Prostate gland (tissue), 2 donors: ENCODE measurements at regions not wholly inside any gene's neighbourhood (a gene's known extent, or its start where the extent isn't known, plus 50 kb on each side); places are given as distances from the start of the nearest gene placed in this dataset.

Experiments
- CTCF ChIP-seq, 4 experiments: fragments of 200-600 bp in 2 of 4; fragments of 450-650 bp in 2 of 4; sonication (generic) in 2 of 4; IDR thresholded peaks; 1 replicate in 3 of 4; 2 replicates in 1 of 4; pipeline ENCODE4 v1.5.1; 2016 to 2019; ENCODE audit warnings: antibody characterized with exemption in 4 of 4, mild to moderate bottlenecking in 2 of 4, moderate library complexity in 2 of 4
- POLR2A ChIP-seq: fragments of 450-650 bp; IDR thresholded peaks from one replicate; pipeline ENCODE4 v1.6.1; 2016; ENCODE audit warnings: antibody characterized with exemption, mild to moderate bottlenecking
- POLR2AphosphoS5 ChIP-seq: sonication (generic); formaldehyde crosslinking; IDR thresholded peaks from one replicate; pipeline ENCODE4 v1.6.1; 2017; ENCODE audit warnings: antibody characterized with exemption

GRCh38 chr10:31172925-31173324, 141.3 kb upstream of the ZNF438 start:
- TF ChIP-seq CTCF (IDR thresholded peaks at IDR 0.05), result no peak
- no peak for TF ChIP-seq POLR2A
- no peak for TF ChIP-seq POLR2AphosphoS5
